Esophagus squamous epithelium (tissue), 4 donors: ENCODE measurements at regions not wholly inside any gene's neighbourhood (a gene's known extent, or its start where the extent isn't known, plus 50 kb on each side); places are given as distances from the start of the nearest gene placed in this dataset.
"Not testable (repeated sequence)": the region's sequence is repeated elsewhere in the genome, so short reads cannot be mapped to it uniquely, and the experiment has no call there.

Experiments
- CTCF ChIP-seq, 6 experiments: fragments of 450-650 bp in 4 of 6; fragments of 200-600 bp in 2 of 6; sonication (generic) in 2 of 6; IDR thresholded peaks; one replicate each; pipeline ENCODE4 v1.5.1; 2016 to 2019; ENCODE audit warnings: antibody characterized with exemption in 6 of 6, mild to moderate bottlenecking in 4 of 6, moderate library complexity in 4 of 6
- POLR2A ChIP-seq, 4 donors: fragments of 450-650 bp; IDR thresholded peaks; one replicate each; pipeline ENCODE4 v1.6.1; 2017; ENCODE audit warnings: antibody characterized with exemption in 4 of 4, mild to moderate bottlenecking in 4 of 4, moderate library complexity in 3 of 4

DNA sequence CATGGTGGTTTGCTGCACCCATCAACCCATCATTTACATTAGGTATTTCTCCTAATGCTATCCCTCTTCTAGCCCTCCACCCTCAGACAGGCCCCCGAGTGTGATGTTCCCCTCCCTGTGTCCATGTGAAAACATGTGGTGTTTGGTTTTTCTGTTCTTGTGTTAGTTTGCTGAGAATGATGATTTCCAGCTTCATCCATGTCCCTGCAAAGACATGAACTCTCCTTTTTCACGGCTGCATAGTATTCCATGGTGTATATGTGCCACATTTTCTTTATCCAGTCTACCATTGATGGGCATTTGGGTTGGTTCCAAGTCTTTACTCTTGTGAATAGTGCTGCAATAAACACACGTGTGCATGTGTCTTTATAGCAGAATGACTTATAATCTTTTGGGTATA, 192.8 kb downstream of the DIO2 start:
- TF ChIP-seq CTCF, POLR2A (IDR thresholded peaks at IDR 0.05): not testable (repeated sequence)
